ENCODE measurements at regions not wholly inside any gene's neighbourhood (a gene's known extent, or its start where the extent isn't known, plus 50 kb on each side); places are given as distances from the start of the nearest gene placed in this dataset.
A peak's percentile ranks its signal among the peaks of the same experiment; 100 is the strongest.

DNA sequence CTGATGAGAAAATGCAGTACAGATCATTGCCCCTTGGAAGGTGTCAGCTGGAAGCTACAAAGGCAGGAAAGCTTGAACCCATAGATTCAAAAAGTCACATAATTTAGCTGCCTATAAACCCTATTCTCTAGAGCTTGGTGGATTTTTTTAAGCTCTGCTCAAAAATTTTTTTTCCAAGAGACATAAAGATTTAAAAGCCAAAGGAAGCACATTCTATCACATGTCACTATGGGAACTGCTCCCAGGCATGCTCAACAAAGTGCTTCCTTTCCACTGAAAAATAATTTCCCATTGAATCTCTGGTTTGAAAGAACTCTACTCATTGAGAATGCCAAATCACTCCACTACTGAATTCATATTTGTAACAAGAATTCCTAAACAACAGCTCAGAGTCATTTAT lies 419.8 kb downstream of the CETN3 start:
- no peak overlapping the region for H3K9ac ChIP-seq
- no peaks in the 10 kb centered on the region for H3K9me3 ChIP-seq (ENCODE audit: low read depth)
- no peak overlapping the region for H3K27ac ChIP-seq
- H3K79me2 ChIP-seq (ENCODE audit: insufficient read depth), result no peaks in the 10 kb centered on the region
- no peak overlapping the region for H3K4me2 ChIP-seq (ENCODE audit: unreplicated experiment)
- H3K27me3 ChIP-seq (replicated peaks; ENCODE audit: insufficient read depth), result no peaks in the 10 kb centered on the region
- no peaks in the 10 kb centered on the region for H3K36me3 ChIP-seq (ENCODE audit: low read depth)
- H3K9me2 ChIP-seq (ENCODE audit: insufficient read depth), result no peaks in the 10 kb centered on the region
- no peaks in the 10 kb centered on the region for H3F3A ChIP-seq (ENCODE audit: insufficient read depth)
- H4K20me1 ChIP-seq (ENCODE audit: insufficient read depth), result no peaks in the 10 kb centered on the region
- H3K4me3 ChIP-seq, result no peak overlapping the region
- in situ Hi-C loops (cut with MboI), result no loop called here
- no peak overlapping the region for H2AFZ ChIP-seq
- TF ChIP-seq EZH2 (IDR thresholded peaks at IDR 0.05; ENCODE audit: insufficient read depth, poor library complexity, severe bottlenecking) (no peak), EZH2phosphoT487 (IDR thresholded peaks at IDR 0.05; ENCODE audit: insufficient read depth, low read depth) (no peak)
- no peak for DNase-seq
- H3K4me1 ChIP-seq (ENCODE audit: insufficient read depth), result no peaks in the 10 kb centered on the region; the same call in 1 of the 2 replicates

DNA sequence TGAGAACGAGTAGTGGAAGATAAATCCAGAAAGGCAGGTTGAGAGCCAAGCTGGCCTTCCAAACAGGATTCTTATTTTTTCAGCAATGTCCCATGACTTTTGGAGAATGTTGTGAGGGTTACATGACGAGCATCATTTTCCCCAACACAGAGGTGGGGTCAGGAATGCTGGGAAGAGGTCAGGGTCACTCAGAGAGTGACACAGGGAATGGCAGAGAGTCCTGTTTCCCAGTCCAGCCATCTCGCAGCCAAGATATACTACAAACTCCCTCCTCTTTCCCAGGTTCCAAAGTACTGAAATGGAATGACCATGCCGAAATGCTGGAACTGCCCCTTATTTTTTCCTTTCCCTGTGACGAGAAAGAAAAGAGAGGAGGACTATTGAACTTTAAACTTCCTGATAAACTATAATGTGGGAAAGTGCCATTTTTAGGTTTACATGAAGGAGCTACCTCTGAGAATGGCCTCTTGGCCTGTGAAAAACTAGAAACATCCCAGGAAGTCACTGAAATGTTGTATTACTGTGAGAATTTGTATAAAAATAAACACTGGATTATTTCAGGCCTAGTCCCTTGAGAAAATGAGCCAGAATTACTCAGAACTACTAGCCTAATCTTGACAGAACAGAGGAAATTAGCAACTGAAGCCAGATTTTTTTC lies 420.4 kb downstream of the CETN3 start:
- Histone ChIP-seq H3K4me1 (ENCODE audit: insufficient read depth) (no peaks in the 10 kb centered on the region; the same call in 1 of the 2 replicates), H3K9me3 (ENCODE audit: low read depth) (no peaks in the 10 kb centered on the region), H3K9ac (no peak overlapping the region), H3K4me2 (ENCODE audit: unreplicated experiment) (no peak overlapping the region), H3K27ac (no peak overlapping the region), H4K20me1 (ENCODE audit: insufficient read depth) (no peaks in the 10 kb centered on the region), H3K9me2 (ENCODE audit: insufficient read depth) (no peaks in the 10 kb centered on the region), H3K36me3 (ENCODE audit: low read depth) (no peaks in the 10 kb centered on the region), H2AFZ (no peak overlapping the region), H3F3A (ENCODE audit: insufficient read depth) (no peaks in the 10 kb centered on the region), H3K27me3 (replicated peaks; ENCODE audit: insufficient read depth) (no peaks in the 10 kb centered on the region), H3K79me2 (ENCODE audit: insufficient read depth) (no peaks in the 10 kb centered on the region), H3K4me3 (no peak overlapping the region)
- DNase-seq, result peak; percentile 47
- whole genome bisulfite sequencing, 2 experiments (ENCODE audit: low coverage in 1 of 2, low lambda C conversion rate in 2 of 2, missing lambda C conversion rate in 2 of 2), result 75 to 81% methylated on average over 5 of the region's 5 CpGs
- no peak for TF ChIP-seq EZH2 (IDR thresholded peaks at IDR 0.05; ENCODE audit: insufficient read depth, poor library complexity, severe bottlenecking)
- no peak for TF ChIP-seq EZH2phosphoT487 (IDR thresholded peaks at IDR 0.05; ENCODE audit: insufficient read depth, low read depth)
- in situ Hi-C loops (cut with MboI), result no loop called here

- no peaks in the 10 kb centered on the region for H3K9me3 ChIP-seq (ENCODE audit: low read depth)
- in situ Hi-C loops (cut with MboI), result no loop called here
- no peaks in the 10 kb centered on the region for H3K36me3 ChIP-seq (ENCODE audit: low read depth)
- no peak overlapping the region for H2AFZ ChIP-seq
- no peak for DNase-seq
- H3K4me2 ChIP-seq (ENCODE audit: unreplicated experiment), result no peak overlapping the region
- no peak overlapping the region for H3K27ac ChIP-seq
- H3K79me2 ChIP-seq (ENCODE audit: insufficient read depth), result no peaks in the 10 kb centered on the region
- TF ChIP-seq EZH2 (IDR thresholded peaks at IDR 0.05; ENCODE audit: insufficient read depth, poor library complexity, severe bottlenecking) (no peak), EZH2phosphoT487 (IDR thresholded peaks at IDR 0.05; ENCODE audit: insufficient read depth, low read depth) (no peak)
- no peaks in the 10 kb centered on the region for H4K20me1 ChIP-seq (ENCODE audit: insufficient read depth)
- 74 to 82% methylated on average over 5 of the region's 5 CpGs for WGBS, 2 experiments (ENCODE audit: low coverage in 1 of 2, low lambda C conversion rate in 2 of 2, missing lambda C conversion rate in 2 of 2)
- H3K9ac ChIP-seq, result no peak overlapping the region
- no peaks in the 10 kb centered on the region for H3K27me3 ChIP-seq (replicated peaks; ENCODE audit: insufficient read depth)
- H3K9me2 ChIP-seq (ENCODE audit: insufficient read depth), result no peaks in the 10 kb centered on the region
- no peak overlapping the region for H3K4me3 ChIP-seq
- no peaks in the 10 kb centered on the region for H3F3A ChIP-seq (ENCODE audit: insufficient read depth)
- no peaks in the 10 kb centered on the region; the same call in 1 of the 2 replicates for H3K4me1 ChIP-seq (ENCODE audit: insufficient read depth)
Observed at GRCh38 chr5:89988129-89988810, 421.3 kb downstream of the CETN3 start.

DNA sequence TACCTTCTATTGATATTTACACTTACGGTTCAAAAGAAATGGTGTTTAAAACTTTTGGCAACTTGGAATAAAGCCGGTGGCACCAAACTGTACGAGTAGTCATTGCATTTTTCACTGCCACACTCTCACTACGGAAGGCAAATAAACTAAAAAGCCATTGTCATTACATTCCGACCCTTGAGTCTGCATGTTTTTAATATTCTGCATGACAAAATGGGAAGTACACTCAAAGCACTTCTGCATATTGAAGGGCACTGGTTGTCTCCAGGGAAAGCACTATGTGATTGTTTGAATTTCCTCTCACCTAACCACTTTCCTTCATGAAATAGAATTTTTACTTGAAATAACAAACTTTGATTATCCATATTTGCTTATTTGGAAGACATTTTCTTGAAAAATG lies 426.3 kb downstream of the CETN3 start:
- H3K79me2 ChIP-seq (ENCODE audit: insufficient read depth), result no peaks in the 10 kb centered on the region
- 85 to 90% methylated on average over 5 of the region's 5 CpGs for WGBS, 2 experiments (ENCODE audit: low coverage in 1 of 2, low lambda C conversion rate in 2 of 2, missing lambda C conversion rate in 2 of 2)
- no peak for TF ChIP-seq EZH2 (IDR thresholded peaks at IDR 0.05; ENCODE audit: insufficient read depth, poor library complexity, severe bottlenecking)
- H3K4me2 ChIP-seq (ENCODE audit: unreplicated experiment), result no peak overlapping the region
- H3K4me3 ChIP-seq, result no peak overlapping the region
- no peaks in the 10 kb centered on the region for H3K27me3 ChIP-seq (replicated peaks; ENCODE audit: insufficient read depth)
- H2AFZ ChIP-seq, result no peak overlapping the region
- no peaks in the 10 kb centered on the region for H3K9me3 ChIP-seq (ENCODE audit: low read depth)
- no peaks in the 10 kb centered on the region for H4K20me1 ChIP-seq (ENCODE audit: insufficient read depth)
- no peak overlapping the region for H3K27ac ChIP-seq
- H3K9me2 ChIP-seq (ENCODE audit: insufficient read depth), result no peaks in the 10 kb centered on the region
- H3K36me3 ChIP-seq (ENCODE audit: low read depth), result no peaks in the 10 kb centered on the region
- H3K9ac ChIP-seq, result no peak overlapping the region
- H3F3A ChIP-seq (ENCODE audit: insufficient read depth), result no peaks in the 10 kb centered on the region
- in situ Hi-C loops (cut with MboI), result no loop called here
- DNase-seq, result no peak
- H3K4me1 ChIP-seq (ENCODE audit: insufficient read depth), result no peaks in the 10 kb centered on the region
